ENCODE measurements at regions not wholly inside any gene's neighbourhood (a gene's known extent, or its start where the extent isn't known, plus 50 kb on each side); places are given as distances from the start of the nearest gene placed in this dataset.

- Histone ChIP-seq H3K27me3 (no peaks in the 10 kb centered on the region), H3K4me1 (no peaks in the 10 kb centered on the region), H3K36me3 (no peaks in the 10 kb centered on the region), H3K27ac (no peak overlapping the region), H3K9me3 (peaks cover 0 to 12% (median 0%) of the 10 kb centered on the region in 12 donors), H3K4me3 (no peak overlapping the region)
- DNase-seq (no peak), ATAC-seq (no peak)
- WGBS, 4 donors: 69 to 81% (median 73%) methylated on average over 2 of the region's 2 CpGs
- TF ChIP-seq POLR2A (IDR thresholded peaks at IDR 0.05) (no peak), CTCF (IDR thresholded peaks at IDR 0.05) (no peak)
- intact Hi-C loops (cut with DNase I): no loop called here
Observed at GRCh38 chr20:41984031-41984430, 365.9 kb upstream of the CHD6 start.

- ATAC-seq: no peak
- WGBS, 4 donors: 47 to 81% (median 63%) methylated on average over 4 of the region's 4 CpGs
- H3K4me3 ChIP-seq: no peak overlapping the region
Observed at GRCh38 chr20:41983159-41983558, 365.0 kb upstream of the CHD6 start.

GRCh38 chr20:41981746-41982145 lies 363.6 kb upstream of the CHD6 start:
- Histone ChIP-seq H3K27me3 (no peaks in the 10 kb centered on the region), H3K9me3 (peaks cover 0 to 9% (median 0%) of the 10 kb centered on the region in 12 donors), H3K4me1 (no peaks in the 10 kb centered on the region), H3K27ac (no peak overlapping the region), H3K4me3 (no peak overlapping the region), H3K36me3 (no peaks in the 10 kb centered on the region)
- intact Hi-C loops (cut with DNase I): no loop called here
- ATAC-seq: no peak
- DNase-seq: no peak
- TF ChIP-seq CTCF (IDR thresholded peaks at IDR 0.05): no peak
- no peak for TF ChIP-seq POLR2A (IDR thresholded peaks at IDR 0.05)
- 90 to 98% (median 96%) methylated on average over 3 of the region's 3 CpGs for WGBS, 4 donors

More at GRCh38 chr20:41983159-41983558, 365.0 kb upstream of the CHD6 start:
- no peaks in the 10 kb centered on the region for H3K4me1 ChIP-seq
- no peak for DNase-seq
- H3K27me3 ChIP-seq: no peaks in the 10 kb centered on the region
- H3K36me3 ChIP-seq: no peaks in the 10 kb centered on the region
- intact Hi-C loops (cut with DNase I): no loop called here
- H3K27ac ChIP-seq: no peak overlapping the region
- TF ChIP-seq CTCF (IDR thresholded peaks at IDR 0.05) (no peak), POLR2A (IDR thresholded peaks at IDR 0.05) (no peak)
- H3K9me3 ChIP-seq: peaks cover 0 to 12% (median 0%) of the 10 kb centered on the region in 12 donors

GRCh38 chr20:41978875-41979274 lies 360.7 kb upstream of the CHD6 start:
- intact Hi-C loops (cut with DNase I): no loop called here
- Histone ChIP-seq H3K27ac (no peak overlapping the region), H3K36me3 (no peaks in the 10 kb centered on the region), H3K4me3 (no peak overlapping the region), H3K27me3 (no peaks in the 10 kb centered on the region), H3K4me1 (no peaks in the 10 kb centered on the region), H3K9me3 (no peaks in the 10 kb centered on the region)
- no peak for TF ChIP-seq CTCF (IDR thresholded peaks at IDR 0.05)
- WGBS, 4 donors: 81 to 94% (median 87%) methylated on average over 4 of the region's 4 CpGs
- ATAC-seq (no peak), DNase-seq (no peak)

Measured in heart left ventricle (tissue), 16 donors.